IPS-NIHi11 (cell line): ENCODE measurements at regions not wholly inside any gene's neighbourhood (a gene's known extent, or its start where the extent isn't known, plus 50 kb on each side); places are given as distances from the start of the nearest gene placed in this dataset.
"Not testable (repeated sequence)": the region's sequence is repeated elsewhere in the genome, so short reads cannot be mapped to it uniquely, and the experiment has no call there.

Experiments
- DNase-seq: peaks from one replicate; pipeline ENCODE4 v3.0.0; 2012; ENCODE audit warnings: mixed read lengths, low spot score

DNA sequence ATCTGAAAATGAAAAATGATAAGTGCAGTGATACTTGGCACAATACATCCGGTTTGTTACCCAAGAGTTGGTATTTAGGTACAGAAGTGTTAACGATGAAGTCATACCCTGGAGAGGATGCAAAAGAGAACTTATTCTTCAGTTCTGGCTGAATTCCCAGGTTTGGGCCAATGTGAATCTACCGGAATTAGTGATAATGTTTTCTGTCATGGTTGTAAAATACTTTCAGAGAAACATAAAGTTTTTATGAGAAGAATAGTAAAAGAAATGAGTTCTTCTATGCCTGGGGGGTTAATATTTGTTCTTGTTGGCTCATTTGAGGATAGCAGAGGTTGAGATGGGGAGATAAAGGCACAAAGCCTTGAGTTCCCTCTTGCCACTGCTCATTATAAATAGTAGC, 509.9 kb upstream of the POU3F2 start:
- no peak for DNase-seq

DNA sequence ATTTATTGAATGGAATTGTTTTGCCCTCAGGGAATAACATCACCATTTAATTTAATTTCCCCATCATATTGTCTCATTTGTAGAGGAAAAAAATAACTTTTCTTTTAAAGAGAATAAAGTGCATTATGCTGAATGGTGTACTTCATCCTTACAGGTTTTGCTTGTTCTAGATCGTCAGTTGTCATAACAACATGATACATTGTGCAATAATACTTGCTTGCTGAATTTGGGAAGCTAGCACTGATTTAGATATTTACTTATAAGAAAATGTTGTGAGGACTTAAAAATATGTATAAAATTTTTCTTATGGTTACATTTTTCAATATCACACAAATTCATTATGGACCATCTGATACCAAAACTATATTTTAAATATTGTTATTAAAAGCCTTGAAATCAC, 509.0 kb upstream of the POU3F2 start:
- DNase-seq: no peak

DNA sequence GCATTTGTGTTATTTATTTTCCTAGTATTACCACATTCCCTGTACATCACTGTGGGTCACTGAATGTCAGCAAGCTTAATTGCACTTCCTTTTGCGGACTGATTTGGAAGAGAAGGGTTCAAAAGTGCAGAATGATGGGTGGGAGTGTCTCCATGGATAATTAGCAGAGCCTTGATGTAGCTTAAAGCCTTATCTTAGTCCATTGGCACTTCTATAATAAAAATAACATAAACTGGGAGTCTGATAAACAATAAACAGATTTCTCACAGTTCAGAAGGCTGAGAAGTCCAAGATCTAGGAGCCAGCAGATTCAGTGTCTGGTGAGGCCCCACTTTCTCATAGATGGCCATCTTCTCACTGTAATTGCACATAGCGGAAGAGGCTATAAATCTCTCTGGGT, 501.1 kb upstream of the POU3F2 start:
- DNase-seq: no peak

- no peak for DNase-seq
Measured at GRCh38 chr6:98335594-98335993, 498.8 kb upstream of the POU3F2 start.

DNA sequence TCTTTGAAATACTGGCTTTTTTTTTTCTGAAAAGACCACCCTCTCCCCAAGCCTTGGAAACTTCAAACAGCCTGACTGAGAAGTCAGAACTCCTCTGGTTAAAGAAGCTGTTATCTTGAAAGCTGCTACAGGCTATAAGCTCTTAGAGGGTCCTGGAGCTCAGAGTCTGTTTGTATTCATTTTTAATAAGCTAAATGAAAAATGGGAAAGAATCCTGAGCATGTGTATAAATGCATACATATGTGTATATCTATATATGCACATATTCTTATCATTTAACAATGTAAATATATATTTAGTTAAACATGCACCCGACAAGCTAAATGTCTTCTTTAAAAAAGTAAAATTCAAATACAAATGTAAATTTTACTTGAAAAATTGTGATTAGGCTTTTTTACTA, 494.9 kb upstream of the POU3F2 start:
- no peak for DNase-seq

GRCh38 chr6:98343004-98343403, 491.4 kb upstream of the POU3F2 start:
- no peak for DNase-seq

DNA sequence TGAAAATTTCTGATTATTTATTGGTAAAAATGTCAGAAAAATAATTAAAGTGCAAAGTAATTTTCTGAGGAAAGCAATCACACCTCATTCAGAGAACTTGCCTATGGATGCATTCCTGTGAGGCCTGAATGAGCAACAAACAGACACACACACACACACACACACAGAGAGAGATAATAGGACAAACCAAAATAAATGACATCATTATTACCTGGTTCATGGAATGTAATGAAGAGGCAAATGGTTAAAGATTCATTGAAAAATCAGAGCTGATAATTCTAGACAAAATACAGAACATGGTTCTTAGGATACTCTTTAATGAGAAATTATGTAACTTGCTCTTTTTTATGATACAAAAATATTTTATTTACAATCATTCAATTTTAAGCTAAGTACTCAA, 490.6 kb upstream of the POU3F2 start:
- no peak for DNase-seq

DNA sequence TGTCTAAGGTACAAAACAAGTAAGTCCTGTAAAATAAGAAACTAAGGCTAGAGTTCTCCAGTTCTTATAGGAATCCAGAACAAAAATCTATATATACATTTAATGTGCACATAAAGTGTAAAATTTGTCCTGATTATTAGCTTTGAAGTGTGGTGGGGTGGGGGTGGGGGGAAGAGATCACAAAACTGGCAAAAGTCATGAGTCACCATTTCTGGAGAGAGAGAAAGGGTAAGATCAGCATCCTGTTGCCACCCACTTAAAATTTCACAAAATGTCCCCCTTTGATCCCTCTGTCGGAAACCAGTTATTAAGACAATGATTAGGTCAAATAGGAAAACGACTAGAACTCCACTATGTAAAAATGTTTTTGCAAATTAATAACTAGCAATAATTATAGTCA, 482.0 kb upstream of the POU3F2 start:
- no peak for DNase-seq

DNA sequence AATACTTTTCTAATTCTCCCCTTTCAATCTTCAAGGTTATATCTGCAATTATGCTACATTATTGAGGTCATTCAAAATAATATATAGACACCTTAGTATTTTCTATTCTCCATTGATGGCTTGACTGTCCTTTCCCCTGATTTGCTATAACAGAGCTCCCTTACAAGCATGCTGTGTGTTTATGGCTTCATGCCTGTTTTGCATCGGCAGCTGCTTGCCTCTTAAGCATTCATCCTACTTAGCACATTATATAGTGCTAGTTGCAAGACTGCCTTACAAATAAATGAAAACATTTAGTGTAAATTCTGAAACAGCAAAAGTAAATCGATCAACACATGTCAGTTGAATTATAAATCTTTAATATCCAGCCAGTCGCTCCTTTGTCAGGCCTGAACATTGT, 476.2 kb upstream of the POU3F2 start:
- no peak for DNase-seq

GRCh38 chr6:98366371-98366770, 468.0 kb upstream of the POU3F2 start:
- no peak for DNase-seq

- no peak for DNase-seq
Measured at GRCh38 chr6:98380589-98380988, 453.8 kb upstream of the POU3F2 start.

GRCh38 chr6:98382246-98382645, 452.1 kb upstream of the POU3F2 start:
- DNase-seq: no peak

DNA sequence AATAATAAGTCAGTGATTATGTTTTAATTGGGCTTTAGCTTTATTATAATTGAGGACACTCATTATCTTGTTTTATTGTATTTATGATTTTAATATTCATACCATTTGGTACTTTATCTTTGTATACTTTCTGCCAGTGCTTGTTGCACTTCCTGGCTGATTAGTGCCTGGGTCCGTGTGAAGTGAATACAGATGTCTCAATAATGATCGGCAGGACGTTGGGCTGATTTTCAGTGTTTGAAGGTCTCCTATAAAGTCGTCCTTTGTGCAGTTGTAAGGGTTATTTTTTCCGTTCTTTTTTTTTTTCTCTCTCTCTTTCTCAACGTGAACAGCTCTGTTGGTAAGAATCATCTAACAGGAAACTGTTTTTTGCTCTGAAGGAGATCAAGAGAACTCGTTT, 450.0 kb upstream of the POU3F2 start:
- no peak for DNase-seq

- DNase-seq: no peak
Measured at GRCh38 chr6:98384801-98385200, 449.6 kb upstream of the POU3F2 start.

DNA sequence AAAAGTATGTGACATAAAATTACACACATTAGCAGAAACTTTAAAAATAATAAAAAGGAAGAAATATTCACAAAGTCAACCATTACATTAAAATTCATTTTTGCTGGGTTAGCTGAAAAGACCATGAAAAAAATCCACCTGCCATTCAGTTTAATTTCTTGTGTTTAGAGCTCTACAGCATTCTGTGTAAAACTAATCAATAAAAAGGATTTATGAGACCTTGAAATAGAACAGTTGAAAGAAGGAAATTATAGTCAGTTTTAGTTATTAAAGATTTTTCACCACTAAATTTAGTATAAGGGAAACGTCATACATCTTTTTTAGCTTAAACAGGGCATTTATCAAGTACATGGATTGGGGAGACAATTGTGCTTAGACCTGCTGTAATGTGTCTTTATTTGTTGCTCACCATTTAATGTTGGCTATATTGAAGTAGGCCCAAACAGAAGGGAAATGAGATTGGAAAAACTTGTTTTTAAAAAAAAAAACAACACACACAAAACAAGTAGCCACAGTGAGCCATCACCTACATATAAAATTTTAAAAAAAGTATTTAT, 438.7 kb upstream of the POU3F2 start:
- DNase-seq: no peak

DNA sequence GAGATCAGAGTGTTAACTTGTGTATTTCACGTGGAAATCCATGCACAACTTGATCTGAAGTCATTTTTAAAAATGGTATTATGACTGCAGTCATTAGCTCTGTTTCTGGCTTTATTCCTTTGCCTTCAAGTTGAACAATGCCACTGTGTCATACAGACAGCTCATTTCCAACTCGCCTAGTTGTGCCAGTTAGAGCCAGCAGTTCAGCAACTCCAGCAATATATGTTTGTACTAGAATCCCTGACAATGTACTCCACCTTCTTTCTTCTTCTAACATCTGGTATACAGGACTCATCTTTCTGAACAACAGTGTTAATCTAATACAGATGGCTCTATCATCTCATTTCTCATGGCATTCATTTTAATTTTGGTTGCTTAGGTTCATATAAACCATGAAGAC, 418.3 kb upstream of the POU3F2 start:
- no peak for DNase-seq

GRCh38 chr6:98416497-98417158, 417.7 kb upstream of the POU3F2 start:
- DNase-seq: not testable (repeated sequence)

- no peak for DNase-seq
Measured at GRCh38 chr6:98433325-98434056, 400.9 kb upstream of the POU3F2 start.

DNA sequence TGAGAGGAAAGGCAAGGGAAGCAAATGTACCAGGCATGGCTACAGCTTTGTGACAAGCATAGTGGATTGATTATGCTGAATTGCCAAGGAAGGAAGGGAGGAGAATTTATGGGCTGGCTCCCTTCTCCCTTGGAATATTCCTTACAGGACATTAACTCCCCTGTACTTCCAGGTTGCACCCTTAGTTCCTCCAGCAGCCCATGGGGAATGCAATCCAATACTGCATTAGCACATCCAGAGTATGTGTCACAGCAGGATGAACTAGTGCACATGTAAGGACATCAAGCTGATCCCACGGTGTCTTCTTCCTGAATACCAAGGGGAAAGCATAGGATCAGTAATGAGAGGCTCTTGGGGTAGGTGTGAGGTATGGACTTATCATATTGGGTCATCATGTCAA, 390.7 kb upstream of the POU3F2 start:
- DNase-seq: no peak

- DNase-seq: no peak
Measured at GRCh38 chr6:98452685-98453084, 381.7 kb upstream of the POU3F2 start.

DNA sequence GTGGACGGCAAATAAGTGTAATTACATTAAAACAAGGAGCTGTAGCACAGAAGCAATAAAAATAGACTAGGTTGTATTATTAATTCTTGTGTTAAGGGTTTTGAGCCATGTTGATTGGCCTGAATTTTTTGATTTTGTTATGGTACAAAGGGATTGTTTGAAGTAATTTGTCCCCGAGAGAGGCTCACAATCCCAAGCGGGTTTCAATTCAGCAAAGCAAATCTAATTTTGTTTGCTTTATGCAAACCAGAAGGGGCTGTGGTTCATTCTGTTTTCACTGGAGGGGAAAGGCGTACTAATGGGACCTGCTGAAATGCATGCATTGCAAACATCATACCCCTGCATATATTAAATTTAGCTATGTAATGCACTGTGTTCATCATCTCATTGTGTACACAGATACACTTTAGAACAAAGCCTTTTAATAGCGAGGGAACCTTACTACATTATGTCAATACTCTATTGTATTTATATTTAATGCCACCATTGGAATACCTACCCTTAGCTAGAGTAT, 379.5 kb upstream of the POU3F2 start:
- DNase-seq: no peak

DNA sequence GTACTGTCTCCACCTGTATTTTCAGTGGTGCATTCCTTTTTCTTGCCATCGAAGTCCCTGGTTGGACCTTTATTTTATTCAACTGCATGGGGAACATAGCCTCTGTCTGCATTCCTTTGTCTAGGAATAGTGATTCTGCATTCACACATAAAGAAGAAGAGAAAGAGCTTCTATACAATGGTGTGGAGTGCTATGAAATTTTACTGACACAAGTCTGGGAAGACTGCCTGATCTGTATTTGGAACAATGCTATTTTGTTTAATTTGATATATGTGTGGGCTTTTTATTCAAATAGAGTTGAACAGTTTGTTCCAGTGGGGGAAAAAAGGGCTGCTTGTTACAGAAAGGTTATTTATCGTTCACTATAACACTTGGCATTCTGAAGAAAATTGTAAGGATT, 375.7 kb upstream of the POU3F2 start:
- no peak for DNase-seq
